ENCODE measurements at regions not wholly inside any gene's neighbourhood (a gene's known extent, or its start where the extent isn't known, plus 50 kb on each side); places are given as distances from the start of the nearest gene placed in this dataset.

DNA sequence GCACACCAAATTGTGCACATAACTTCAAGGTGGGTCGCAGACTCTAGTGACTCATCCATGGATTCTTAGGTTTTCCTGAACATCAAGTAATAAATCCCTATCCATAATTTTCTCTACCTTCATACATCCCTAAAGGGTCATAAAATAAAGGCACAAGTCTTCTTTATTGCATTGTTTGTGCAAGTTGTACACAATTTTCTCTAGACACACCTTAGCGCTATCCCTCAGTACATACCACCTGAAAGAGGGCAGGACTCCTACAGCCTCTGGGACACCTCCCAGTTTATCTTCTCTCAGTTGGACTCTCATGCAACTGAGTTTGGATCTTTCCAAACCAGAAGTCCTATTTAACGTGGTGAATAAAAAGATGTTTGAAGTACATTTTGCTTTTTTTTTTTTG lies 168.5 kb upstream of the BMP4 start:
- in situ Hi-C loops (cut with MboI; ENCODE audit: low sequenced_read_pairs) = no loop called here

- in situ Hi-C loops (cut with MboI; ENCODE audit: low sequenced_read_pairs) = no loop called here
Observed at GRCh38 chr14:54126947-54127346, 170.3 kb upstream of the BMP4 start.

- in situ Hi-C loops (cut with MboI; ENCODE audit: low sequenced_read_pairs) = no loop called here
Observed at GRCh38 chr14:54127526-54127925, 170.9 kb upstream of the BMP4 start.

GRCh38 chr14:54129850-54130640 lies 173.4 kb upstream of the BMP4 start:
- in situ Hi-C loops (cut with MboI; ENCODE audit: low sequenced_read_pairs) = no loop called here

DNA sequence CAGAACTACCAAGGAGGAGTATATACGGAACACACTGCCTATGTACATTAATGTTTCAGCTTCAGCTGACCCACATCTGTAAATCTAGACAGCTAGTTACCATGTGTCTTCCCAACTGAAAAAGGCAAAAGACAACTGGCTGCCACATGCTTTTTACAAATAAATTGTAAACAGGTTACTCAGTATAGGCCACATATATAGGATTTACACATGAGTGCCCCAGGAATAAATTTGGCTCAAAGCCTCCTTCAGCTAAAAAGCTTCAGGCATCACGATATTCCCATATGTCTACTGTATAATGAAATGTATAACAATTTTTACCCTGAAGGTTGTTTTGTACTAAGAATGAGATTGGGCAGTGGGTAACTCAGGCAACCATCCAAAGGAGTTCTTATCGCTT lies 175.9 kb upstream of the BMP4 start:
- in situ Hi-C loops (cut with MboI; ENCODE audit: low sequenced_read_pairs) = no loop called here

GRCh38 chr14:54133896-54134295 lies 177.3 kb upstream of the BMP4 start:
- in situ Hi-C loops (cut with MboI; ENCODE audit: low sequenced_read_pairs) = no loop called here

DNA sequence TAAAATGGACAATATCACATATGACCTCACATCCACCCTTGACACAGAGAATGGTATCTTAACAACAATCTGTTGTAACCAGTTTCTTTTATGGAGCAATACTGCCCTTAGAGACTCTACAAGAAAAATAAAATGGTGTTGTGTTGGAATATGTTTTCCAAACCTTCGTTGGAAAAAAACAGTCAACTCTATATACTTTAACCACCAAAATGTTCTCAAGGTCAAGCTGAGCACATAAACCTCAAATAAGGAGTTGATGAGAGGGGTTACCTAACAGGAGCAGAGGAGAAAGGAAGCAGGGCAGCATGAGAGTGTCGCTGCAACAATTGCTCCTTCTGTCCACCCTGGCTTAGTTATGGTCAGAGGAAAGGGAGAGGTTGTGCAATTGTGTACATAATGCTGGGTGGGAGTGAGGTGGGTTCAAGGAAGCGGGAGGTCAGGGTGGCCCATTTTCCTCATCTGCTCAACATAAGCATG lies 179.2 kb upstream of the BMP4 start:
- in situ Hi-C loops (cut with MboI; ENCODE audit: low sequenced_read_pairs) = no loop called here

GRCh38 chr14:54136894-54137613 lies 180.4 kb upstream of the BMP4 start:
- in situ Hi-C loops (cut with MboI; ENCODE audit: low sequenced_read_pairs) = no loop called here

DNA sequence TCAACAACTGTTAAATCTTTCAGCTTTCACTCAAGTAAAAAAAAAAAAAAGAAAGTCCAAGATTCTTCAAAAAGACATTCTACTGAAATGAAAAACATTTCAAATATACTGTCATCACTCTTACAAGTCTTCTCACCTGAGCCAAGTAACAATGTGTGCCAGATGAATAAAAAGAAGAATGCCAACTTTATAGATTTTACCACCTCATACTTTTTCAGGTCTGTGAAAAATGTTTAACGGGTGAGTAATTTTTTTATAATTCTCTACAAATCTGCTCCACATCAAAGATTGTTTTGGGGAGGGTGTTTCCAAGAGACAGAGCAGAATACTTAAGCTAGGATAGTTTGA lies 181.0 kb upstream of the BMP4 start:
- in situ Hi-C loops (cut with MboI; ENCODE audit: low sequenced_read_pairs) = no loop called here

DNA sequence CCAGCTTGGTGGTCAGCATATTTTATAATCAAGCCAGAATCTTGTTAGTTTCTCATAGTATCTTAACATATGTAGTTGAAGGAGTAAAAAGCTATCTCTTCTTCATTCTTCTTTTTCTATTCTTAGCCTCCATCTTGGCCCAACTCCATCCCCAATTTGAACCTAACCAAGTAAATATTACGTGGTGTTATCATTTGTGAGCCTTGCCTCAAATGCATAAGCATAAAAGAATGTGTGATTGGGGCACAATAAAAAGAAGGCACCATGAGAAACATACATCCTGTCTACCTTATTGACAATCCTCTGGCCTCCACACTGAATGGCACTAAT lies 181.4 kb upstream of the BMP4 start:
- in situ Hi-C loops (cut with MboI; ENCODE audit: low sequenced_read_pairs) = no loop called here

GRCh38 chr14:54138354-54139038 lies 181.9 kb upstream of the BMP4 start:
- in situ Hi-C loops (cut with MboI; ENCODE audit: low sequenced_read_pairs) = no loop called here

DNA sequence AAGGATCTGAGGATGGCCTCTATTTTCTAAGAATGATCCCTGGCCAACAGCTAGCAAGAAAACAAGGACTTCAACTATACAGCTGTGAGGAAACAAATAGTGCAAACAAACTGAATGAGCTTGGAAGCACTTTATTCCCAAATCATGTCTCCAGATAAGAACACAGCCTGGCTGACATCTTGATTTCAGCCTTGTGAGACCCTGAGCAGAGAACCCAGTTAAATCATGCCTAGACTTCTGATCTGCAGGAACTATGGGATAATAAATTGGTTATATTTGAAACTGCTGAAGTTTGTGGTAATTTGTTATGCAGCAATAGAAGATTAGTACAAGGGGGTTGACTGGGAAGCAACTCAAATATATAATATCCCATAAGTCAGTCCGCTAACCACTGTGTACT lies 183.9 kb upstream of the BMP4 start:
- in situ Hi-C loops (cut with MboI; ENCODE audit: low sequenced_read_pairs) = no loop called here

DNA sequence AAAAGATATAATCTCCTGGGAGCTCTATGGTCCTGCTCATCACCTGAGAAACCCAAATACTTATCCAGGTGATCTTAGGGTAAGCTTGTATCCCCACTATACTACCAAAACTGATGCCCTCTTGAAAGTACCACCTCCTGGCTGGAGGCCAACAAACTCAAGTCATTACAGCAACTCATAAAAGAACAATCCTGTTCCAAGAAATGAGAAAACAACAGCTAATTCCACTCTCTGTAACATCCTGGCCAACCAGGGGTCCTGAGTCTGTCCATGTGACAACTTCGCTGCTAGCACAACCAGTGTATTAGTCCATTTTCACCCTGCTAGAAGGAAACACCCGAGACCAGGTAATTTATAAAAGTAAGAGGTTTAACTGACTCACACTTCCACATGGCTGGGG lies 190.0 kb upstream of the BMP4 start:
- in situ Hi-C loops (cut with MboI; ENCODE audit: low sequenced_read_pairs) = no loop called here

- in situ Hi-C loops (cut with MboI; ENCODE audit: low sequenced_read_pairs) = no loop called here
Observed at GRCh38 chr14:54147282-54147681, 190.7 kb upstream of the BMP4 start.

DNA sequence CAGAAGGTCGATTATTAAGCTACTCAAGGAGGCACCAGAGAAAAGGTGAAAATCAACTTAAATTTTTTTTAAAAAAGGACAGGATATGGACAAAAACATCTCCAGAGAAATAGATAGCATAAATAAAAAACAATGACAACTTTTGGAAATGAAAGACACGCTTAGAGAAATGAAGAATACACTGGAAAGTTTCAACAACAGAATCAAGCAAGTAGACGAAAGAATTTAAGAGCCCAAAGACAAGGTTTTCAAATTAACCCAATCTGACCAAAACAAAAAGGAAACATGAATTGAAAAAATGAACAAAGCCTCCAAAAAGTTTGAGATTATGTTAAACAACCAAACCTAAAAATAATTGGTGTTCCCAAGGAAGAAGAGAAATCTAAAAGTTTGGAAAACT lies 191.1 kb upstream of the BMP4 start:
- in situ Hi-C loops (cut with MboI; ENCODE audit: low sequenced_read_pairs) = no loop called here

GRCh38 chr14:54148251-54148650 lies 191.6 kb upstream of the BMP4 start:
- in situ Hi-C loops (cut with MboI; ENCODE audit: low sequenced_read_pairs) = no loop called here

GRCh38 chr14:54152351-54152750 lies 195.7 kb upstream of the BMP4 start:
- in situ Hi-C loops (cut with MboI; ENCODE audit: low sequenced_read_pairs) = no loop called here

GRCh38 chr14:54166049-54166950 lies 209.7 kb upstream of the BMP4 start:
- in situ Hi-C loops (cut with MboI; ENCODE audit: low sequenced_read_pairs) = no loop called here

DNA sequence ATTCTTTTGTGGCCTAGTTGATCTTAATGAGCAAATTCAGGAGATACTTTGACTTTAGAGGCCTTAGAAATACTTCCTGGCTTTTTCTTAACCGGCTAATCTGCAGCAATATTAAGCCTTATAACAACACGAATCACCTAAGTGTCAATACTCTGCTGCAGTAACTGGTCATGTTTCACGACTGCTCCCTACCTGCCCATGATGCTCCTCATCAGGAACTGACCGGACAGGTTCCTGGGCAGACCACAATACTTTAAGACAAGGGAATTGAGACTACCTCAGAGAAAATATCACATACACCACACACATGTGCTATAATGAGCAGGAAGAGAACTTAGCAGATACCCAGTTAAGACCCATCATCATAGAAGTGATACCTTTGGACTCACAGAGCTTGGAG lies 211.9 kb upstream of the BMP4 start:
- in situ Hi-C loops (cut with MboI; ENCODE audit: low sequenced_read_pairs) = no loop called here

- in situ Hi-C loops (cut with MboI; ENCODE audit: low sequenced_read_pairs) = no loop called here
Observed at GRCh38 chr14:54169254-54169924, 212.8 kb upstream of the BMP4 start.

All from HL-60/S4 treated with phorbol 12-myristate 13-acetate at 8.2 ng/mL for 4 days and 3 days (cell line).